HG03196 (cell line): ENCODE measurements at regions not wholly inside any gene's neighbourhood (a gene's known extent, or its start where the extent isn't known, plus 50 kb on each side); places are given as distances from the start of the nearest gene placed in this dataset.
"Not testable (repeated sequence)": the region's sequence is repeated elsewhere in the genome, so short reads cannot be mapped to it uniquely, and the experiment has no call there.

Experiments
- ATAC-seq: cut with Tn5 transposase; IDR thresholded peaks from one replicate; pipeline ENCODE4 v1.9.1; 2021; ENCODE audit not compliant: unreplicated experiment

- ATAC-seq: no peak
These were observed 209.4 kb upstream of the KLF14 start for GRCh38 chr7:130943336-130943901.

- ATAC-seq: no peak
These were observed 210.0 kb upstream of the KLF14 start for GRCh38 chr7:130943981-130944380.

- no peak for ATAC-seq
These were observed 211.0 kb upstream of the KLF14 start for GRCh38 chr7:130944997-130945396.

- ATAC-seq: peak; percentile 40
These were observed 211.4 kb upstream of the KLF14 start for GRCh38 chr7:130945411-130945811.

DNA sequence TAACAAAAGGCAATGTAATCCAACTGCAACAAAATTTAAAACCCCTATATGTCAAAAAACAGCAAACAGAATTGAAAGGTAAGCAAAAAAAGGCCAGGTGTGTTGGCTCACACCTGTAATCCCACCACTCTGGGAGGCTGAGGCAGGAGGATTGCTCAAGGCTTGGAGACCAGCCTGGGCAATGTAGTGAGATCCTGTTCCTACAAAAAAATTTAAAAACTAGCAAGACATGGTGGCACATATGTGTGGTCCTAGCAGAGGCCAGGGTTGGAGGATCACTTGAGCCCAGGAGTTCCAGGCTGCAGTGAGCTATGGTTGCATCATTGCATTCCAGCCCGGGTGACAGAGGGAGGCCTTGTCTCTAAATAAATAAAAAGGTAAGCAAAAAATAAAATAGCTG lies 212.1 kb upstream of the KLF14 start:
- ATAC-seq: no peak

- ATAC-seq: no peak
These were observed 214.0 kb upstream of the KLF14 start for GRCh38 chr7:130947792-130948580.

DNA sequence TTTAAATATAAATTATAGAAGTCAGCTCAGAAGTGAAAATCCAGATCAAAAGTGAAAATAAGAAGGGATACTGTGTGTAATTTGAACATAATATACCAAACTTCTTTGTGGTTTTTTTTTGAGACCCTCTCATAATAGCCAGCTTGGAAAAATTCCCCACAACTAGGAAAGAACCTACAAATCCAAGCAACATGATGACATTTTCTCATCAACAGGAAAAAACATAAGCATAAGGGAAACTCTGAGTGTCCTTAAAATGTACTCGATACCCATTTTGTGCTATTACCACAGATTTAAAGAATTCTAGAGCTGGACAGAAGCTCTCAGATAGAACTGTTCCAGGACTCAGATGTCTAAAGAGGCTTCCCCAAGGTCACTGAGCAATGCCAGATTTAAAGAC lies 214.8 kb upstream of the KLF14 start:
- no peak for ATAC-seq

DNA sequence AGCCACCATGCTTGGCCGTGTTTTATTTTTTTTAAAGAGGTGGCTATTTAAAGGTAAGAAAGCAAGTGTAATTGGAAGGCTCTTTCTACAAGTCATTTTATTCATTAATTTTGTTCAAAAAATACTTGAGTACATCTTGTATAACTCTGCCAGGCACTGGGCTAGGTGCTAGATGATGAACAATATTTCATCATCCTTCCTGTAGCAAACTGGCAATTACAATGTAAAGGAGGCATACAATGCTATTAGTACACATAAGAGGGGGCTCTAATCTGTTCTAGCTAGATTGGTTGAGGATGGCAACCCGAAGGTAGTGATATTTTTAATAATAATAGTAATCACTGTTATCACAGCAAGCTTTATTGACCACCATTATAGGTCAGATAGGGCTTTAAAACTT lies 215.5 kb upstream of the KLF14 start:
- no peak for ATAC-seq

- no peak for ATAC-seq
These were observed 216.0 kb upstream of the KLF14 start for GRCh38 chr7:130950054-130950453.

DNA sequence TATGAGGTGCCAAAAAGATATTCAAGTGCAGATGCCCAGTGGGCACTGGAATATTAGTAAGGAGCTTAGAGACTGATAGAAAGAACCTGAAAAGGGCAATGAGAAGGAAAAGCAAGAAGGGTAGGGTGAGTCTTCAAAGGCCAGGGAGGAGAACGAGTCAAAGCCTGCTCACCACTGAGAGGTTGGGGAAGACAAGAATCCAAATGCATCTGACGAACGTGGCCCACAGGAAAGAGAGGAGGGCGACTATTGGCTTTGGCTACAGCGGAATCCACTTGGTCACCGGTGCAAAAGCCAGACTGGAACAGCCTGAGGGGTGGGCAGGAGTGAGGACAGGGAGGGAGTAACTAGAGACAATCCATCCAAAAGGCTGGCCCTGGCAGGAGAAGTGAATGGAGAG lies 216.7 kb upstream of the KLF14 start:
- no peak for ATAC-seq

DNA sequence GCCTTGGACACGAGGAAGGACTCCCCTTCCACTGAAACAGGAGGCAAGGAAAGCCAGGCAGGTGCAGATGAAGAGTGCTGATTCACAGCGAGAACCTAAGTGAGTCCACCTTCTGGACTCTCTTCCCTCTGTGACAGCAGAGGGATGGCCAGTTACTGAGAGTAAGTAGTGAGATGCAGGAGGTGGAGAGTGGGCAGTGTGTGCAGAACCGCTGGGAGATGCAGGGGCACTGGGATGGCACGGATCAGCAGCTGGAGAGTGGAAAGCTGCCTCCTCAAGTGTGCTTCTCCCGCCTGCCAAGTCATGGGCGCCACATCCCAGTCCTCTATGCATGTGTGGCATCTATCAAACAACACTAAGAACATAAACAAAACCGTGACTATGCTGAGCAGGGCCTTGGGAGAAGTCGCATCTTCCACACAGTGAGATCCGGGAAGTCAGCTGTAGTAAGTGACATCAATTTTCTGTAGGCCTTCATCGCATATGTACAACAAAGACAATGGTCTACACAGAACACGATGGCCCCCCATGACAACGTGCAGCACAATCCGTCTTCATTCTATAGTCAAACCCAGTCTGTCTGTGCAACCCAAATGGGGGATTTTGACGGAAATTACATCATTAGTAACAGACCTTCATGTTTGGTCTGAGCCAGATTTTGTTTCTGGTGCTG lies 217.4 kb upstream of the KLF14 start:
- no peak for ATAC-seq

GRCh38 chr7:130951976-130952876 lies 218.2 kb upstream of the KLF14 start:
- ATAC-seq: no peak

DNA sequence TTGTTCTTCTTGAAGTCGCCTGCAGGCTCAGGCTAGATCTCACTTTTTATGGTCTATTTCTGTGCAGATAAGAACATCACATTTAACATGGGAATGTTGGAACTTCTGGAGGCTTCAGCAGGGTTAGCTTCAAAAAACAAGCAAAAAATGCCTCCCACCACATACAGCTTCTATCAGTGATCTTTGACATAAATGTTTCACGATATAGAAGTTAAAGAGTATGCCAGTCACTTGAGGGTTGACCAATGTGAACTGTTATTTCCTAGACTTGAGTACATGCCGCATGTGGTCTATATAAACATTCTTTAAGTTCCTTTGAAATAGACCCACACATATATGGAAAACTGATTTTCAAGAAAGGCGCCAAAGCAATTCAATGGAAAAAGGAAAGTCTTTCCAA lies 219.2 kb upstream of the KLF14 start:
- no peak for ATAC-seq

DNA sequence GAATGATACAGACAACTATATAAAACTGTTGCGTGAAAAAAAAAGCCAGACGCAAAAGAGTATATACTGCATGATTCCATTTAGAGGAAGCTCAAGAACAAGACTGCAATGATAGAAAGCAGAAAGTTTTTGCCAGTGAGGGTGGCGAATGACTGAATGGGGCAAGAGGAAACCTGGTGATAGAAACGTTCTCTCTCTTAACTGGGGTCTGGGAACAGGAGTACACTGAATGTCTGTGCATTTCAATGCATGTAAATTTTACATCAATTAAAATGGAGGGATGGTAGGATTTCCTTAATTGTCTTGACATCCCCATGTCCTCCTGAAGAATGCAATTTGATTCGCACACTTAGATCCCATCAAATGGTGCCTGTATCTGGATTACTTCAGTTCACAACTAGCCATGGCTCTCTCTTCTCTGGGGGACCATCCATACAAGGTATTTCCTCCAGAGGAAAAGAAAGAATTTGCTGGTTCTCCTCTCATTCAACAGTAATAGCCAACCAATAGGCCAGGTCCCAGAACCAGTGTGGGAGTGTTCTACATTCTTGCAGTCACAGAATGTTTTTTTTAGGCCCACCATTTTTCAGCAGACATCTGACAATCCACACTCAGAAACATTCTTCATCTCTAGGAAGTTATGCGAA lies 221.0 kb upstream of the KLF14 start:
- ATAC-seq: no peak

DNA sequence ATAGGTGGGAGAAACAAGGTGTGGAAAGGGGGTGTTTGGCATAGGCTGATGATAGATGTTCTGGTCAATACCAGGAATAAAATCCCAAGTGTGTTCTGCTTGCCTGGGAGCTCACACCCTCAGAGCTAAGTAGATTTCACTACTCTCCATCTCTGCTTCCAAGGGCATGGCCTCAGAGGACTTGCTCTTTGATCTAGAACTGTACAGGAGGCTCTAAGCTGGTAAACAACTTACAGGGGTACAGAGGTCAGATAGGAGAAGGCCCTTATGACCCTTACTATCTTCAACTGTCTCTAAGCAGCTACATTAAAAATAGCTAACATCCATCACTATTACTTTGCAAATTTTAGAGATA lies 221.5 kb upstream of the KLF14 start:
- no peak for ATAC-seq

DNA sequence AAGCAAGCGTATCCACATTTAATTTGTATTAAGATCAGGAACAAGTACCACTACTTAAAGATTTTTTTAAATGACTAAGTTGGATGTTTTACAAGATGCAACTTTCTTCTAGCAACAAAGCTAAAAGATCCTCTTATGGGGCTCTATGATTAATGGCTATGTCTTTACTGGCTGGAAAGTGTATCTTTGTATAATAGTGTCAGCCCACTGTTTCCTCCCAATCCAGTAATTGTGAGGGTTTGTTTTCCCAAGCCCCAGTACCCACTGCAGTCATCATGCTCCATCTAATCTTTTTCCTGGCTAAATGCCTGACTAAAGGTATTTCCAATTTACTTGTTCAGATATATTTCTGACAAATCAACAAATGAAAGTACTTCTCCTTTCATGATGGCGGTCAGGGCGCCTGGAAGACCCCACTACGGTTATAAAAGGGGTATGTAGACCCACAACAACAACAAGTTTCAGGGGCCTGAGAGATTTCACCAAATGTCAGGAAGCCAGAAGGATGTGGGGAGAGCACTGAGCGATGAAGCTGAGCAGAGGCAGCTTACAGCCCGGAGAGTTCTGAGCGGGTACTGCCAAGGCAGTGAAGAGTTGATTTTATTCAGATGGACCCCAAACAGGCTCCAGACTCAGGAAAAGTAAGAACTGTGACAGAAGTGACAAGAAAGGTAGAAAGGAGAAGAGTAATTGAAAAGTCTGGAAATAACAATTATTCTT lies 222.6 kb upstream of the KLF14 start:
- ATAC-seq: no peak

DNA sequence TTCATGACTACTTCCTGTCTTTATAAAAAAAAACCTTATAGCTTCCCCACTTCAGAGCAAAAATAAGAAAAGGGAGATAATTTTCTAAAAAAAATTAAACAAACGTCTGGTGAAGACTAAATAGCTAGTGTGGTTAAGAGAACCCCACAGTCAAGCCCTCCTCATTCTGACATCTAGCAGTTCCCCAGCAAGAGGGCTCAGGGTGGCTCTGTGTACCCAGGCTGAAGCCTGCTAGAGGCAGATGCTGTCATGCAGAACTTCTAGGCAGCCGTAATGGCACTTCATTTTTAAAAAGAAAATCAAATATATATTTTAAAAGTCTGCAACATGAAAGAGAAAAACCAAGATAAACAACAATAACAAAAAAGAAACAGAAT lies 223.1 kb upstream of the KLF14 start:
- no peak for ATAC-seq

- not testable (repeated sequence) for ATAC-seq
These were observed 223.9 kb upstream of the KLF14 start for GRCh38 chr7:130957722-130958435.

DNA sequence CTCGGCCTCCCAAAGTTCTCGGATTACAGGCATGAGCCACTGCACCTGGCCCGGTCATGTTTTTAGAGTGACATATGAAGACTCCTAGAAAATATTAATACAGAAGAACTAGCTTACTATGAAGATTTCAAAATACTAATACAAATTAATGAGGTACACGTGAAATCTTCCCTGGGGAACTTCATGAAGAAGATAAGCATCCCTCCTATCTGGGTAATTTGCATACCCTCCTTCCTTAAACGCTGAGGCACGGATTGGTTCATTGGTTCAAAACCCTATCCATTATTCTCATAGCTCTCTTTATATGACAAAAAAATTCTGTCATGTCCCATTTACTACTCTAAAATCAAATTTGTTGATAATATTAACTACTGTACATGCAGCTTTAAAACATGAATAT lies 224.8 kb upstream of the KLF14 start:
- no peak for ATAC-seq

DNA sequence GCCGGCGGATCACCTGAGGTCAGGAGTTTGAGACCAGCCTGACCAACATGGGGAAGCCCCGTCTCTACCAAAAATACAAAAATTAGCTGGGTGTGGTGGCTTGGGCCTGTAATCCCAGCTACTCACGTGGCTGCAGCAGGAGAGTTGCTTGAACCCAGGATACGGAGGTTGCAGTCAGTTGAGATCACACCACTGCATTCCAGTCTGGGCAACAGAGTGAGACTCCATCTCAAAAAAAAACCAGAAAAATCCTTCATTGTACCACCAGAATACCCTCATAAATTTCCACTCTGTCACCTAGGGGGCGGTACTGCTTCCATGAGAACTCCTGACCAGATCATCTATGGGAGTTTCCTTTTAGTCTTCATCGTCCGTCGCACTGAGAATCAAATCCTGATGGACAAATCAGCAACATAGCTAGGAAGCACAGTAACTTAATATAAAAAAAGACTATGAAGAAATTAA lies 225.8 kb upstream of the KLF14 start:
- ATAC-seq: no peak
